OCI-LY3 (cell line): ENCODE measurements at regions not wholly inside any gene's neighbourhood (a gene's known extent, or its start where the extent isn't known, plus 50 kb on each side); places are given as distances from the start of the nearest gene placed in this dataset.
"Not testable (repeated sequence)": the region's sequence is repeated elsewhere in the genome, so short reads cannot be mapped to it uniquely, and the experiment has no call there.

ENCODE experiments used
- H2AFZ ChIP-seq: fragments of 200-600, 300-600 bp; shearing (Covaris generic); 2 replicates; pipeline ENCODE4 v1.6.0; 2014; ENCODE audit warnings: antibody characterized with exemption, low read depth, low read length
- H3K27ac ChIP-seq: fragments of 200-600, 300-600 bp; sonication (generic); 2 replicates; pipeline ENCODE4 v1.5.1; 2014; ENCODE audit warnings: mild to moderate bottlenecking, low read length, moderate library complexity, mixed read lengths
- H3K27me3 ChIP-seq: fragments of 200-600, 300-600 bp; sonication (generic); 2 replicates; pipeline ENCODE4 v1.6.1; 2014; ENCODE audit warnings: low read depth, low read length, mixed read lengths
- H3K36me3 ChIP-seq: fragments of 200-600, 300-600 bp; sonication (generic); replicated peaks from 2 replicates; pipeline ENCODE3; 2014; ENCODE audit warnings: low read depth, low read length, mixed read lengths
- H3K4me1 ChIP-seq: fragments of 300-600, 200-600 bp; sonication (generic); 2 replicates; pipeline ENCODE4 v1.6.1; 2014; ENCODE audit warnings: low read length, mixed read lengths
- H3K4me2 ChIP-seq: fragments of 200-600, 300-600 bp; sonication (generic); 2 replicates; pipeline ENCODE4 v1.6.1; 2014; ENCODE audit warnings: low read length, mixed read lengths
- H3K4me3 ChIP-seq: fragments of 300-600, 200-600 bp; sonication (generic); 2 replicates; pipeline ENCODE4 v1.5.1; 2014; ENCODE audit warnings: antibody characterized with exemption, mild to moderate bottlenecking, low read length, moderate library complexity
- H3K79me2 ChIP-seq: fragments of 300-600, 200-600 bp; shearing (Covaris generic); 2 replicates; pipeline ENCODE4 v1.6.1; 2014; ENCODE audit warnings: mild to moderate bottlenecking, low read length, mixed read lengths
- H3K9ac ChIP-seq: fragments of 300-600, 200-600 bp; shearing (Covaris generic); 2 replicates; pipeline ENCODE4 v1.6.0; 2014; ENCODE audit warnings: mild to moderate bottlenecking, low read length, moderate library complexity
- H3K9me3 ChIP-seq: fragments of 200-600, 300-600 bp; shearing (Covaris generic); 2 replicates; pipeline ENCODE4 v1.6.1; 2014; ENCODE audit warnings: low read length, mixed read lengths; ENCODE audit not compliant: insufficient read depth
- H4K20me1 ChIP-seq: fragments of 200-600, 300-600 bp; sonication (generic); 2 replicates; pipeline ENCODE4 v1.6.1; 2016; ENCODE audit warnings: low read length, mixed read lengths; ENCODE audit not compliant: insufficient read depth
- CTCF ChIP-seq: fragments of 200-600, 300-600 bp; sonication (generic); IDR thresholded peaks from 2 replicates; pipeline ENCODE4 v1.5.1; 2014; ENCODE audit warnings: antibody characterized with exemption, low read length, low read depth
- EZH2phosphoT487 ChIP-seq: fragments of 200-600 bp; shearing (Covaris generic); IDR thresholded peaks from 2 replicates; pipeline ENCODE4 v1.6.1; 2018; ENCODE audit warnings: antibody characterized with exemption, mixed run types, low read depth

GRCh38 chr12:125856366-125856765 lies 791.1 kb downstream of the AACS start:
- Histone ChIP-seq H3K4me2 (no peak overlapping the region), H3K27me3 (no peaks in the 10 kb centered on the region), H3K4me1 (0 out of 2 replicates have a peak, but pooled peaks cover 5% of the 10 kb centered on the region), H3K9me3 (no peaks in the 10 kb centered on the region), H3K27ac (no peak overlapping the region), H3K79me2 (no peaks in the 10 kb centered on the region), H3K9ac (no peak overlapping the region), H3K4me3 (no peak overlapping the region), H2AFZ (peak overlapping the region; percentile 45; the same call in 1 of the 2 replicates), H4K20me1 (no peaks in the 10 kb centered on the region), H3K36me3 (no peaks in the 10 kb centered on the region)
- TF ChIP-seq EZH2phosphoT487 (no peak), CTCF (no peak)

- H3K4me2 ChIP-seq: no peak overlapping the region
- 0 out of 2 replicates have a peak, but pooled peaks cover 5% of the 10 kb centered on the region for H3K4me1 ChIP-seq
- peak; percentile 36 for TF ChIP-seq CTCF
- TF ChIP-seq EZH2phosphoT487: no peak
- no peak overlapping the region for H3K9ac ChIP-seq
- H3K4me3 ChIP-seq: no peak overlapping the region
- no peaks in the 10 kb centered on the region for H3K27me3 ChIP-seq
- no peaks in the 10 kb centered on the region for H3K9me3 ChIP-seq
- H2AFZ ChIP-seq: no peak overlapping the region
- no peak overlapping the region for H3K27ac ChIP-seq
- H4K20me1 ChIP-seq: no peaks in the 10 kb centered on the region
- H3K36me3 ChIP-seq: no peaks in the 10 kb centered on the region
- H3K79me2 ChIP-seq: no peaks in the 10 kb centered on the region
These were observed 791.7 kb downstream of the AACS start for GRCh38 chr12:125856896-125857295.

- Histone ChIP-seq H3K4me2 (no peak overlapping the region), H3K9me3 (no peaks in the 10 kb centered on the region), H3K9ac (no peak overlapping the region), H3K4me1 (0 out of 2 replicates have a peak, but pooled peaks cover 5% of the 10 kb centered on the region), H3K4me3 (no peak overlapping the region), H3K27me3 (no peaks in the 10 kb centered on the region), H3K36me3 (no peaks in the 10 kb centered on the region), H3K79me2 (no peaks in the 10 kb centered on the region), H2AFZ (no peak overlapping the region), H3K27ac (no peak overlapping the region), H4K20me1 (no peaks in the 10 kb centered on the region)
- TF ChIP-seq EZH2phosphoT487: no peak
- no peak for TF ChIP-seq CTCF
These were observed 795.5 kb downstream of the AACS start for GRCh38 chr12:125860672-125861288.

DNA sequence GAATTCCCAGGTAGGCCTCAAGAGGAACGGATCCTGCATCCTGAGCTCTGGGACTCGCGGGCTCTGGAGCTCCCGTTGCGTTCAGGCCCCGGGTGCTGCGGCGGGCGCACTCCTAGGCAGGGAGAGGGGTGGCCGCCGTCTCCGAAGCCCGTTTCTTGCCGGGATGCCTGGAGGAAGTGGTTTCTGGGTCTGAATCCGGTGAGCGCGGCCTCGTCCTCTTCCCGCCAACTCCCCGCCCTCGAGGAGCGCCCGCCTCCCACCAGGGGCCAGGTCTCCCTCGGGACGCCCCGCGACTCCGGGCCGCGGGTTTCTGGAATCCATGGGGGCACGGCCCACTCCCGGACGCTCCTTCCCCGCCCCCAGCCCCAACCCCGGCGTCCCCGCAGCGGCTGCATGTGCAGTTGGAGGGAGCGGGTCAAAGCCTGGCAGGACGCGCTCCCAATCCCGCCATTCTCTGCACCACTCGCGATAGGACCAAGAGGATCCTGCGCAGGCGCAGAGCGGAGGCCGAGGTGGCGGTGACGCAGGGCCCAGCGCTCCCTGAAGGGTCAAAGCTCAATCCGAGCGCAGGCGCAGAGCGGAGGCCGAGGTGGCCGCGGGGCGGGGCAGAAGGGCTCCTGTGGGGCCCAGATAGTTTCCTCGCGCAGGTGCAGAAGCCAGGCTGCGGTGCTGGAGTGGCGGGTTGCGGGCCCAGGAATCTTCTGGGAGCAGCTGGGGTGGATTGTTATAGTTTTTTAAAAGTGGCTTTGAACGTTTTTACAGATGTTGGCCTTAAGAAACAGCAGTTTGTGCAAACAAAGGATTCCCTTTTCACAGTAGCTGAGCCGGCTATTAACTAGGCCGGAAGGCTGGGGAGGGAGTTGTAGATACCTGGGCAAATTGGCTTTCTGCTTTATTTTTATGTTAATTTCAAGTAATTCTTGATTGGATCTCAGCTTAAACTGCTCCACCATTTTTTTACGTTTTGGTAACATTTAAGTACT lies 796.4 kb downstream of the AACS start:
- H3K9me3 ChIP-seq: no peaks in the 10 kb centered on the region
- H3K4me2 ChIP-seq: no peak overlapping the region
- H3K36me3 ChIP-seq: no peaks in the 10 kb centered on the region
- TF ChIP-seq EZH2phosphoT487: no peak
- TF ChIP-seq CTCF: no peak
- H3K4me3 ChIP-seq: no peak overlapping the region
- H3K27ac ChIP-seq: no peak overlapping the region
- no peak overlapping the region for H2AFZ ChIP-seq
- H3K27me3 ChIP-seq: no peaks in the 10 kb centered on the region
- no peaks in the 10 kb centered on the region for H3K79me2 ChIP-seq
- H3K4me1 ChIP-seq: 0 out of 2 replicates have a peak, but pooled peaks cover 1% of the 10 kb centered on the region
- H4K20me1 ChIP-seq: no peaks in the 10 kb centered on the region
- H3K9ac ChIP-seq: no peak overlapping the region

DNA sequence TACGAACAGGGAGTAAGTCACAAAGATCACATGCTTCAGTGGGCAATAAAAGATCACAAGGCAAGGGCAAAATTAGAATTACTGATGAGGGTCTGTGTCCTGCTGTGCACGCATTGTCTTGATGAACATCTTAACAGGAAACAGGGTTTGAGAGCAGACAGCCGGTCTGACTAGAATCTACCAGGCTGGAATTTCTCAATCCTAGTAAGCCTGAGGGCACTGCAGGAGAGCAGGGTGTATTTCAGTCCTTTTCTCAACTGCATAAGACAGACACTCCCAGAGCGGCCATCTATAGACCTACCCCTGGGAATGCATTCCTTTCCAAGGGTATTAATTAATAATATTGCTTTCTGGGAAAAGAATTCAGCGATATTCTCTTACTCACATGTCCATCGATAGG lies 800.0 kb downstream of the AACS start:
- not testable (repeated sequence) for H3K4me3 ChIP-seq, H3K79me2 ChIP-seq, H3K9me3 ChIP-seq

More for the DNA sequence above, 800.0 kb downstream of the AACS start:
- H3K36me3 ChIP-seq, H3K4me2 ChIP-seq, H3K27ac ChIP-seq, H4K20me1 ChIP-seq, H3K27me3 ChIP-seq, H2AFZ ChIP-seq, H3K4me1 ChIP-seq, H3K9ac ChIP-seq: not testable (repeated sequence)
